Endodermal cell (in vitro differentiated cells): ENCODE measurements at regions not wholly inside any gene's neighbourhood (a gene's known extent, or its start where the extent isn't known, plus 50 kb on each side); places are given as distances from the start of the nearest gene placed in this dataset.

ENCODE experiments used
- DNase-seq: peaks from one replicate; pipeline ENCODE4 v3.0.0-alpha.2; 2017
- H3K27ac ChIP-seq: 2 replicates; pipeline ENCODE4 v1.5.1; 2013; ENCODE audit warnings: mild to moderate bottlenecking, low read depth, low read length, moderate library complexity
- H3K27me3 ChIP-seq: 2 replicates; pipeline ENCODE4 v1.6.1; 2013; ENCODE audit warnings: mild to moderate bottlenecking, low read length, moderate library complexity; ENCODE audit not compliant: insufficient read depth, control insufficient read depth, poor library complexity, severe bottlenecking
- H3K36me3 ChIP-seq: 2 replicates; pipeline ENCODE4 v1.7.0; 2013; ENCODE audit warnings: mild to moderate bottlenecking, low read length, moderate library complexity; ENCODE audit not compliant: control insufficient read depth, insufficient read depth
- H3K4me1 ChIP-seq: one replicate; pipeline ENCODE4 v1.7.0; 2013; ENCODE audit warnings: low read length; ENCODE audit not compliant: control insufficient read depth, insufficient read depth
- H3K4me3 ChIP-seq: 2 replicates; pipeline ENCODE4 v1.5.1; 2013; ENCODE audit warnings: mild to moderate bottlenecking, low read length, moderate library complexity
- H3K9ac ChIP-seq: 2 replicates; pipeline ENCODE4 v1.6.1; 2013; ENCODE audit warnings: mild to moderate bottlenecking, low read length, moderate library complexity; ENCODE audit not compliant: poor library complexity, severe bottlenecking; ENCODE audit errors: extremely low read depth
- H3K9me3 ChIP-seq: 2 replicates; pipeline ENCODE4 v1.6.1; 2013; ENCODE audit warnings: mild to moderate bottlenecking, low read length, moderate library complexity; ENCODE audit not compliant: control insufficient read depth
- H3K27ac Mint-ChIP-seq: 2 replicates; pipeline ENCODE4 v1.8.0; 2020; ENCODE audit warnings: mixed read lengths
- H3K27me3 Mint-ChIP-seq: 2 replicates; pipeline ENCODE4 v1.8.0; 2021; ENCODE audit warnings: mild to moderate bottlenecking, mixed read lengths; ENCODE audit not compliant: insufficient read depth
- H3K36me3 Mint-ChIP-seq: 2 replicates; pipeline ENCODE4 v1.8.0; 2020; ENCODE audit warnings: low read depth, mixed read lengths
- H3K4me1 Mint-ChIP-seq: 2 replicates; pipeline ENCODE4 v1.8.0; 2020; ENCODE audit warnings: mixed read lengths
- H3K4me3 Mint-ChIP-seq: 2 replicates; pipeline ENCODE4 v1.8.0; 2020; ENCODE audit warnings: mild to moderate bottlenecking, moderate library complexity, mixed read lengths
- H3K9me3 Mint-ChIP-seq: 2 replicates; pipeline ENCODE4 v1.8.0; 2020; ENCODE audit warnings: mild to moderate bottlenecking, mixed read lengths
- WGBS, 2 experiments: methylation state at CpG; one replicate each; pipeline versions ENCODE4 v1.1.5 to v1.1.7; 2013; ENCODE audit warnings: missing lambda C conversion rate in 2 of 2, mixed read lengths in 1 of 2; ENCODE audit not compliant: insufficient coverage in 1 of 2, insufficient read length in 1 of 2; 5-methylcytosine and 5-hydroxymethylcytosine counted together
- TF ChIP-seq, protein P1 (sequence below): fragments of 200-600 bp; sonication (generic); conservative IDR thresholded peaks from 2 replicates; pipeline ENCODE4 v1.5.0; 2021; ENCODE audit warnings: antibody characterized with exemption, mild to moderate bottlenecking

DNA sequence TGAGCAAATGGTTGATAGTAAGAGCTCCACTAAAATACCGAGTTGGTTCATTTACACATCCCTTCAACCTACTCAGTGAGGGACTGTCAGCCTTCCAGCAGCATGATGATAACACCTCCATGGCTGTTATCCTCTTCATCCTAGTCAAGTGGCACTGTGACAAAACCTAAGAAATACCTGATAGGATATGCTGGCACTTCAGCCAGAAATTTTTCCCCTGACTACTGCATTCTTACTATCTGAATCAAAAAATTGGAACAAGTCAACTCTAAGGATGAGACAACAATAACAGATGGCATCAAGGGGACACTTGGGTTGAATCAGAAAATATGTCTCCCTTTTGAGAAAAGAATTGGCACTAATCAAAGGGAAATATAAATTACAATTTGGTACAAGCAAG lies 193.9 kb downstream of the KCTD12 start:
- no peaks in the 10 kb centered on the region for H3K9me3 Mint-ChIP-seq
- H3K4me3 Mint-ChIP-seq = no peak overlapping the region
- peaks cover 7% of the 10 kb centered on the region for H3K9me3 ChIP-seq
- no peaks in the 10 kb centered on the region for H3K4me1 ChIP-seq
- H3K27me3 ChIP-seq = no peaks in the 10 kb centered on the region
- 79% methylated on average over 1 of the region's 1 CpG; no CpG with 5 or more reads in 1 of the 2 experiments for WGBS, 2 experiments
- H3K36me3 Mint-ChIP-seq = no peaks in the 10 kb centered on the region
- no peaks in the 10 kb centered on the region for H3K36me3 ChIP-seq
- H3K27ac ChIP-seq = no peak overlapping the region
- no peak overlapping the region for H3K4me3 ChIP-seq
- H3K4me1 Mint-ChIP-seq = peaks cover 11% of the 10 kb centered on the region
- no peaks in the 10 kb centered on the region for H3K27me3 Mint-ChIP-seq
- TF ChIP-seq, protein P1, sequence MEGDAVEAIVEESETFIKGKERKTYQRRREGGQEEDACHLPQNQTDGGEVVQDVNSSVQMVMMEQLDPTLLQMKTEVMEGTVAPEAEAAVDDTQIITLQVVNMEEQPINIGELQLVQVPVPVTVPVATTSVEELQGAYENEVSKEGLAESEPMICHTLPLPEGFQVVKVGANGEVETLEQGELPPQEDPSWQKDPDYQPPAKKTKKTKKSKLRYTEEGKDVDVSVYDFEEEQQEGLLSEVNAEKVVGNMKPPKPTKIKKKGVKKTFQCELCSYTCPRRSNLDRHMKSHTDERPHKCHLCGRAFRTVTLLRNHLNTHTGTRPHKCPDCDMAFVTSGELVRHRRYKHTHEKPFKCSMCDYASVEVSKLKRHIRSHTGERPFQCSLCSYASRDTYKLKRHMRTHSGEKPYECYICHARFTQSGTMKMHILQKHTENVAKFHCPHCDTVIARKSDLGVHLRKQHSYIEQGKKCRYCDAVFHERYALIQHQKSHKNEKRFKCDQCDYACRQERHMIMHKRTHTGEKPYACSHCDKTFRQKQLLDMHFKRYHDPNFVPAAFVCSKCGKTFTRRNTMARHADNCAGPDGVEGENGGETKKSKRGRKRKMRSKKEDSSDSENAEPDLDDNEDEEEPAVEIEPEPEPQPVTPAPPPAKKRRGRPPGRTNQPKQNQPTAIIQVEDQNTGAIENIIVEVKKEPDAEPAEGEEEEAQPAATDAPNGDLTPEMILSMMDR = no peak
- DNase-seq = no peak
- H3K27ac Mint-ChIP-seq = no peak overlapping the region
- H3K9ac ChIP-seq = no peak overlapping the region

DNA sequence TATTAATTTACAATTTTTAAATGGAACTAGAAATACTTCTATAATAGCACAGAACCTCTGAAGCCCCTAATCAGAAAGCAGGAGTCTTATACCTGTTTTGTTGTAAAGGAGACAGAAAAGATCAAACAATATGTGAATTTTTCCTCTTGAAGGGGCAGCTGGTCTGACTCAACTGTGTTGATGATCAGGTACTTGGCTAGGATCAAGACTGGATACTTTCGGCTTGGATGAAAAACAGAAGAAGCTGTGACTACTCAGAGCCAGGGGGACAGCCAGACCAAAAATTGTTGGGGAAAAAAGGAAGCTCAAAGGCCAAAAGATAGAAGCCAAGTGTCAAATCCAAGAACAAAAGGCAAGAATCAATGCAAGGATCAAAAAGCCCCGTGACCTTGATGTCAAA lies 195.6 kb downstream of the KCTD12 start:
- H3K27me3 ChIP-seq = no peaks in the 10 kb centered on the region
- TF ChIP-seq, protein P1 = no peak
- H3K36me3 Mint-ChIP-seq = no peaks in the 10 kb centered on the region
- H3K9me3 ChIP-seq = peaks cover 7% of the 10 kb centered on the region
- H3K4me3 ChIP-seq = no peak overlapping the region
- H3K4me3 Mint-ChIP-seq = no peak overlapping the region
- no peak for DNase-seq
- H3K27ac ChIP-seq = no peak overlapping the region
- no peak overlapping the region for H3K27ac Mint-ChIP-seq
- no peaks in the 10 kb centered on the region for H3K4me1 ChIP-seq
- peaks cover 11% of the 10 kb centered on the region for H3K4me1 Mint-ChIP-seq
- no peak overlapping the region for H3K9ac ChIP-seq
- WGBS, 2 experiments = 70 to 83% methylated on average over 2 of the region's 2 CpGs
- H3K36me3 ChIP-seq = no peaks in the 10 kb centered on the region
- no peaks in the 10 kb centered on the region for H3K9me3 Mint-ChIP-seq
- H3K27me3 Mint-ChIP-seq = no peaks in the 10 kb centered on the region

DNA sequence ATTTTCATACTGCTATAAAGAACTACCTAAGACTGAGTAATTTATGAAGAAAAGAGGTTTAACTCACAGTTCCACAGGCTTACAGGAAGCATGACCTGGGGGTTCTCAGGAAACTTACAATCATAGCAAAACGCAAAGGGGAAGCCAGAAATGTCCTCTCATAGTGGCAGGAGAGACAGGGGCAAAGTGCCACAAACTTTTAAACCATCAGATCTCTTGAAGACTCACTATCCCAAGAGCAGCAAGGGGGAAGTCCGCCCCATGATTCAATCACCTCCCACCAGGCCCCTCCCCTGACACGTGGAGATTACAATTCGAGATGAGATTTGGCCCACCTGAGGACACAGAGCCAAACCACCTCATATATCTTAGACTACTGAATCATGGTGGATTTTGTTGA lies 198.7 kb downstream of the KCTD12 start:
- Mint-ChIP-seq H3K36me3 (no peaks in the 10 kb centered on the region), H3K27me3 (no peaks in the 10 kb centered on the region), H3K27ac (peak overlapping the region; percentile 24), H3K4me3 (no peak overlapping the region), H3K4me1 (peaks cover 21% of the 10 kb centered on the region), H3K9me3 (no peaks in the 10 kb centered on the region)
- peak; percentile 54 for DNase-seq
- no peaks in the 10 kb centered on the region for H3K36me3 ChIP-seq
- H3K27me3 ChIP-seq = no peaks in the 10 kb centered on the region
- WGBS, 2 experiments = 89% methylated on average over 4 of the region's 4 CpGs; no CpG with 5 or more reads in 1 of the 2 experiments
- H3K27ac ChIP-seq = no peak overlapping the region
- TF ChIP-seq, protein P1 = no peak
- no peak overlapping the region for H3K9ac ChIP-seq
- no peak overlapping the region for H3K4me3 ChIP-seq
- peaks cover 7% of the 10 kb centered on the region for H3K9me3 ChIP-seq
- peaks cover 4% of the 10 kb centered on the region for H3K4me1 ChIP-seq
